ENCODE measurements at regions not wholly inside any gene's neighbourhood (a gene's known extent, or its start where the extent isn't known, plus 50 kb on each side); places are given as distances from the start of the nearest gene placed in this dataset.
A peak's percentile ranks its signal among the peaks of the same experiment; 100 is the strongest.
"Not testable (repeated sequence)": the region's sequence is repeated elsewhere in the genome, so short reads cannot be mapped to it uniquely, and the experiment has no call there.

DNA sequence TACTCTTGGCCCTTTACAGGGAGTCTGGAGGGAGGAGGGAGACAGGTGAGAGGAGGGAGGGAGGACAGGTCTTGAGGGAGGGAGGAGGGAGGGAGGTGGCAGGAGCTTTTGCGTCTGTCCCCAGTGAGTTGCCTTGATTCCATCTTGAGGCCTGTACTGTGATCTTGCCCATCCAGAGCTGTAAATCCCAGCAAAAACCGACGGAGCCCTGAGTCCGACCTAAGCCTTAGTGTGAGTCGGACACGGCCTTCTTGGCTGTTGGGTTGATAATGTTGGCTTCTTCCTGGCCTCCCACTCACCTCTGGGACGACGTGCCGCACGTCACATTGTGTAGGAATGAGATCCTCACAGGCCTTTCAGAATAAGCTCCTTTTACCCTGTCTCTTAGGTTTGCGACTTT, 72.5 kb downstream of the RGS12 start:
- DNase-seq, result no peak

DNA sequence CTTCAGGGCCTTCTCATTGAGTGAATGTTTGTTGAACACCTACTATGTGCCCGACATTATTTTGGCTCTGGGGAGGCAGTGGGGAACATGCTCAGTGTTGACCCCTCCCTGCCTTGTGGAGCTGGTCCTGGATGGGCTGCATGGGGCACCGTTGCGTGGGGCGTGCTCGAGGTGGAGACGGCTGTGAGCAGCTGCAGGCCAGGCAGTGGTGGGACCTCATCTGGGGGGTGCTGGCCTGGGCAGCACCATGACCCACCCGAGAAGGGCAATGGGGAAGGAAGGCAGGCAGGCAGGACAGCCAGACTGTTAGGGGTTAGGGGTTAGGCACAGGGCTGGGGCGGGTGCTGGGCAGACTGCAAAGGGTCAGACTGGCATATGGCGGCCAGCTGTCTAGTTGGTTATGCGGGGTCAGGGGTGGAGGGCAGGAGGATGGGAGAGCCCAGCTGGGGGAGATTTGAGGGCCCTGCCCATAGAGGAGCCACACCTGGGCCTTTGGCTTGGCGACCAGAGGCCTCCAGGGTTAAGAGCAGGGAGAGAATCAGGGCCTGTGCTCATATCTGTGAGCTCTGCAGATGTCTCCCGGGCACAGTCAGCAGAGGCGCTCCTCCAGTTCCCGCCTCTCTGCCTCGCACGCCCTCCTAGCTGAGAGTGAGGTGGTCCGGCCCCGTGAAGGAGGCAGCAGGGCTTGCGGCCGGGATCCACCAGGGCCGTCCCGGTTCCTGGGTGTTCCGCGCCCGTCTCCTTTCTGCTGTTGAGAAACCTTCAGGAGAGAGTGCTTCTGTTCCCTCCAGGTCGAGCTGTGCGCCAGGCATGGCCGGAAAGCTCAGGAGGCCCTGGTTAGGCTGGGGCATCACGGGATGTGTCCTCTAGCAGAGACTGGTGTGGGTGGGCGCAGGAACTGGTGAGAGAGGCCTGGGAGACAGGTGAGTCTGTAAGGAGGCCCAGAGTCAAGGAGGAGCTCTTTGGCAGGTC, 73.3 kb downstream of the RGS12 start:
- DNase-seq, result no peak

DNA sequence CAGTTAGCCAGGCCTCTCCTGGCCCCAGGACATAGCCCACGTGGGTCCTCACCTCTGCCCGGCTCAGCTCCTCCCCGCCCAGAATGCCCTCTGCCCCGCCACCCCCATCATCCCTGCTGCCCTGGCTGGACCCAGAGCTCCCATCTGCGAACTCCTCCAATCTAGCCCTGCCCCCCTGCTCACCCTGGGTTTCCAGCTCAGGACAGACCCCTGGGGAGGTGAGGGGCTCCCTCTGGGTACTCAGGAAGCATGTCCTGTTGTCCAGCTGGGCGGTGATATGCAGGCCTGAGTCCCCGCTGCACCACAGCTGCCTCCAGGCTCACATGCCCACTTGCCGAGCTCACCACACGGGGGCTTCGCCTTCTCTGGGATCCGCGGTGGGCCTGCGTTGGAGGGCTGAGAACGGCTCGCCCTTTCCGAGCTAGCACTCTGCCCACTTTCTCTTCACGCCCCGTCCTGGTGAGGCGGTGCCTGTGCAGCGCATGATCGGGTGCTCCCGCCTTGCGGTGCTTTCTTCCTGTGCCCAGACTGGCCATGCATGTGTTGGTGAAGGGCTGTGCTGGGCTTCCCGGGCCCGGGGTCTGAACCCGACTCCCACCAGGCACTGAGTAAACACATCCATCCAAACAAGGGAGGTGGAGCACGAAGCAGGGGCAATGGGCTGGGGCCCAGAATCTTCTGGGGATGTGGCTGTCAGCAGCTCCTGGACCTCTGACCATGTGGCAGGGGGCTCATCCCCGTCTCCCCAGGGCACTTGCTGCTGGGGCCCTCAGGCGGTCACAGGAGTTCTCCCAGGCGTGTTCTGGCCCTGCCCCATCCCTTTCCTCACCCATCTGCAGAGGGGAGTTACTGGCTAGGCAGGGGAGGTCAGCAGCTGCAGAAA, 74.3 kb downstream of the RGS12 start:
- DNase-seq, result no peak

DNA sequence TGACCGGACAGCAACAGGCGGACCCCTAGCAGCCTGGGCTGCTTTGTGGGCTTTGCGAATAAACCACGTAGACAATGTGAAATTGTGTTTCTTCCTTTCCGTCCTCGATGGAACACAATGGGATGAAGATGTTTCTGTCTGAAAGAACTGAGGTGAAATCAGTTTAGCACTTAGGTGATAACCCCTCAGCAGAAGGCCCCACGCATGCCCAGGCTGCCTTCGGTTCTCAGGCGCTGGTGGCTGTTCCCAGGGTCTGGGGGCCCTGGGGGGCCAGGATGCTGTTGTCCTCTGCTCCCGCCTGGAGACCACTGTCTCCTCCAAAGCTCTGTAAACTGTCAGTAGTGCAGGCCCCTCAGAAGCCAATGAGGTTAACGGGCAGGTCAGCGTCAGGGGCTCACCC, 73.9 kb upstream of the HGFAC start:
- DNase-seq, result no peak

DNA sequence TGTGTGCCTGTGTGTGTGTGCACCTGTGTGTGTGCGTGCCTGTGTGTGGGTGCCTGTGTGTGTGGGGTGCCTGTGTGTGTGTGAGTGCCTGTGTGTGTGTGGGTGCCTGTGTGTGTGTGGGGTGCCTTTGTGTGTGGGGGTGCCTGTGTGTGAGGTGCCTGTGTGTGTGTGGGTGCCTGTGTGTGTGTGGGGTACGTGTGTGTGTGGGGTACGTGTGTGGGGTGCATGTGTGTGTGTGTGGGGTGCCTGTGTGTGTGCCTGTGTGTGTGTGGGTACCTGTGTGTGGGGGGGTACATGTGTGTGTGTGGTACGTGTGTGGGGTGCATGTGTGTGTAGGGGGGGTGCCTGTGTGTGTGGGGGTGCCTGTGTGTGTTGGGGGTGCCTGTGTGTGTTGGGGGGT, 73.4 kb upstream of the HGFAC start:
- no peak for DNase-seq

DNA sequence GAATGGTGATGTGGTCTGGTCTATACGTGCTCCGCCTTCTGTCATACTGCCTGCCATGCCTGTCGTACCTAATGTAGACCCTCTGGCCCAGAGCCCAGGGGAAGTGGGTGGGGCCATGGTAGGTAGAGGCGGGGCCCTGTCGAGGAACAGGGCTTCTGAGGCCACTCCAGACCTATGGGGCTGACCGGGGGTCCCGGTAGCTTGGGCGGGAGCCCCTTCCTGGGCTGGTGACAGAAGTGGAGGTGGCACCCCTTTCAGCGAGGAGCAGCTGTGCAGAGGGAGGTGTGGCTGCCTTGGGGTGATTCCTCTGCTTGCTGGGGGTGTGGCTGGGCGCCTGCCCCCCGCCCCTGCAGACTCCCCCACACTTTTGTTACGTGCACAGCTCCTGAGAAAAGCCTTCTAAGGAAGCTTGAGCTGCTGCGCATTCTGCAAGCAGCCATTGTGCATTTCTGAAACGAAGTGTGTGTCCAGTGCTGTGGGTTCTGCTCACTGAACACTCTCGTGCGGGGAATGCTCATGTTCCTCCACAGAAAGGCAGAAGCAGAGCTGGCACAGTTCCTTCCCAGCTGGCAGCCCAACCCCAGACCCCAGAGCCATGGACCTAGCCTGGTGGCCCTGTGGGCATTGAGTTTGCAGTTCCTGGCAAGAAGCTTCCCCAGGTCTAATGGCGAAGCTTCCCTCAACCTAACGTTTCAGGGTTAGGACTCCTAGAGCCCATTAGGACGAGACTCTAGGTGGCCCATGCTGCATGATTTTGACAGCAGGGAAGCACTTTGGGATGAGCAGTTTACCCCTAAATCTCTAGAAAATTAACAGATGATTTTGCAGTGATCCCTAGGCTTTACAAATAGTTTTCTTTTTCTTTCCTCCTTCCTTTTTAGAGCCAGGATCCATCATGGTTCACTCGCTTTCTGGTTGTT, 72.7 kb upstream of the HGFAC start:
- DNase-seq, result no peak

DNA sequence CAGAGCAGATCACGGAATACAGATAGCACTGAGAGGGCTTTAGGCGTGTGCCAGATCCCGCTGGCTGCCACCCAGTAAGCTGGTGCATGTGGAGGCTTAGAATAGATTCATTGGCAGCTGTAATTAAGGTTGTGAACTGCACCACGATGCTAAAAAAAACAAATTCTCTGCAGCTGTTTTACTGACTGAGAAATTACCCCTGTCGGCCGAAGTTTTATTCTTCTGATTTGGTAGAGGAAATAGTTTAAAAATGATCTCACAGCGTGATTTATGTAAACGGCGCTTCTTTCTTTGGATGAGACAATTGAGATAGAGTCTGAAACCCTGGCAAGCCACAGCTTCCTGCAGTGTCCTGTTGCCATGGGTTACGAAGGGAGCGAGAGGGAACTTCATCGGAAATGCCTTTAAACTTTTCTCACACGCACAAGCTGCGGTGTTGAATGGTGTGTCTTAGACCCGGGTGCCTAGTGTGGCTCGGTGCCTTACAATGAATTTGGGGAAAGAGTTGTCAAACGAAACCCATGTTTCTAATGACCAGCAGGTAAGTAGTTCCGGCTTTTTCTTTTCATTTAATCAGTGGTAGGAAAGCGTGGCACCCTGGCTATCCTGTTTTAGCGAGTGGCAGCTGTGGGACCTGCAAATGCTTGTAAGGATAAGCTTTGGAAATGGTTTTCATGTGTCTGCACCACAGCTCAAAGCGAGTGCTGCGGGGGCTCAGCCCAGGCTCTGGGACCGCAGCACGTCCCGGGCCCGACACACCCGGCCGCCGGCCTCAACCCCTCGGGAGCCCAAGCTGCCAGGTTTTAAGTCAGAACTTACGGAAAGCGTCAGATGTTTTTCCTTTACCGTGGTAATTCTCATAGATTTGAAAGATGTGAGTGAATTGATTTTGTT, 71.7 kb upstream of the HGFAC start:
- DNase-seq, result peak; percentile 71

DNA sequence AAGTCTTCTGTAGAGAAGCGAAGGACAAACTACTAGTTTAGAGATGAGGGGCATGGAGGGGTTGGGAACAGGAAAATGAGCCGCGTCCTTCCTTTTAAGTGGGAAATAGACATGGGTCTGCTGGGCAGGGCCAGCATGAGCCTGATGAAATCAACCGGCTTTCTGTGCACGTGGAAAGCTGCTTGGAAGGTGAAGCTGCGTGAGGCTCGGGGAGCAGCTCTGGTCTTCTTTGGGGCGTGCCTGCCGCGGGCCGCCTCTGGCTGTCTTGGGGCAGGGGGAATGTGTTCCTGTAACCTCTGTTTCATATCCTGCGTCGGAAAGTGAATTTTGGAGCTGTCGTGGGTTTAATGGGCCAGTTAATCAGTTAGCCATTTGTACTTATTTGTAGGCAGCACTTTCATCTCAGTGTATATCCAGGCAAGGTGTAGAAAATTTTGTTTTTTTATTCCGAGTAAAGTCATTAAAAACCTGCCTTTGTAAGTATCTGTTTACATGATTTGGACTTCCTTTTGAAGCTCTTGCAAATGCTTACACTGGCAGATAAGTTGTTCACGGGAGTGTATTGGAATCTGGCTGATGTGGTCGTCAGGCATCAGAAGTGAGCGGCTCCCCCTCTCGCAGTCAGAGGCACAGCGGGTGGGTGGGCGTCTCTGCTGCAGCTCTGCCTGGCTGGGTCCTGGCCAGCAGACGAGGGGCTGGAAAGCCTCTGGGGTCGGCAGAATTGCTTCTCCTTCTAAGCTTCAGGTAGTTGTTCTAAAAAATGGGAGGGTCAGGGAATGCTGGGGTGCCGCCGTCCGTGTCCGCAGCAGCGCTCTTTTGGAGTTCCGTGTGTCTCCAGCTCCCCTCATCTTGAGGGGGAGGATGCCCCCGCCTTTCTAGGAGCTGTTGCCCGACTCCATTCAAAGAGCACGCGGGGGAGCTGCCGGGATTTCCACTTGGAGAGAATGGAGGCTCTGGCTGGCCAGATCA, 70.5 kb upstream of the HGFAC start:
- DNase-seq, result no peak

DNA sequence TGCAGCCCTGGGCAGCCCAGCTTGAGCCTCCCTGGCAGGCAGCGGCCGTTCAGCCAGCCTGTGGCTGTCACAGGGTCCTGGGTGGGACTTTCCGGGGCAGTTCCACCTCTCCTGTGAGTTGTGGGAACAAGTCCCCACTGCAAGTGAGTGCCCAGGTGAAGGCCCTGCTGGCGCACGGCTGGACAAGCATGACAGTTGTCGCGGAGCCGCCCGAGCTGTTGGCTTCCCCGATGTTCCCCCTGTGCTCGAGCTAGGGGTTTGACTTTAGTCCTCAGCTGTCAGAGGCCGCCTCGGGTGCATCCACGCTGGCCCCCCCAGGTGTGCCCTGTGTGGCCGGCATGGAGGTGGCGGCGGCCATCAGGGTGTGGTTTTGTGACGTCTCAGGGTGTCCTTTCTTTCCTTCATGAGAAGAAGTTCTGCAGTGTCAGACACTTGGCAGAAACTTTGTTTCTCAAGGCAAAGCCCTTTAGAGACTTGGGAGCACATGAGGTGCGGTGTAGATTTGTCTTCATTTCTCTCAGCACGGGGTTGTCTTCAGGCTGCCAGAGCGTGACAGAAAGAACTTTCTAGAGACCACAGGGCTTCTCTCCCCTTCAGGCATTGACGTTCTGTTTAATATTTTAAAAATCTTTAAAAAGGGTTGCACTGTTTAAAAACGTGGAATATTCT, 69.4 kb upstream of the HGFAC start:
- no peak for DNase-seq

DNA sequence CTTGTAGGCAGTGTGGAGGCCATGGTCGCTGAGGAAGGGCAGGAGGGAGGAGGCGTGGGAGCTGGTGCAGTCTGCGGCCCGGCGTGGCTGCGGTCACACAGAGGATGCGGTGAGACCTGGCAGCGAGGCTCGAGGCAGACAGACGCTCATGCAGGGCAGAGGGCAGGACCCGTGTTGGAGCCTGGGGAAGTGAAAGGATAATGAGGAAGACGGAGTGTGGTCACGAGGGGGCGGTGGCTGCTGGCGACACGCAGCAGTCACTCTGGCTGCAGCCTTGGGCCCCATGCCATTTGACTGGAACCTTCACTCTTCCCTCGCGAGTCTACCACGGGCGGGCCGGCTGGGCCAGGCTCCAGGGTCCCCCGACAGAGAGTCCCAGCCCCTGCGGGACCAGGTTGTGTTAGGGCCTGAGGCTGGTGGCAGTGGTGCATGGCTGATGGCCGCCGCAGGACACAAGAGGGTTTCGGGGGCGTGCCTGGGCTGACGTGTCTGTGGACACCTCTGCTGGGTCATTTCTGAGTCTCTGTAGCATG, 68.8 kb upstream of the HGFAC start:
- DNase-seq, result no peak

DNA sequence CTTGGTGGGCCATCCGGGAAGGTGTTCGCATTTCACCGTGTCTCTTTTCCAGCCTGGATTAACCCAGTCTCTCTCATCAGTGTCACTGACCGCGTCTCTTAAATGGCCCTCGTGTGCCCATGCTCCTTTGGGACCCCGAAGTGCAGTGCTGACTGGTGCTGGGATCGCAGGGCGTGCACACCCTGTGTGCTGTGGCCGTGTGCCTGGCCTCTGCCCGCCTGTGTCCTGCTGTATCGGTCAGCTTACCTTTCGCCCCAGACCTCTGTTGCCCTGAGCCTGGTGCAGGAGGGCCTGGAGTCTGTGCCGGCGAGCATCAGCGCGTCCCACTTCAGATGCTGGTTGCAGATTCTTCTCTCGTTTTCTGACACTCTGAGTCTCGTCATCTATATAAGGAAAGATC, 68.3 kb upstream of the HGFAC start:
- no peak for DNase-seq

DNA sequence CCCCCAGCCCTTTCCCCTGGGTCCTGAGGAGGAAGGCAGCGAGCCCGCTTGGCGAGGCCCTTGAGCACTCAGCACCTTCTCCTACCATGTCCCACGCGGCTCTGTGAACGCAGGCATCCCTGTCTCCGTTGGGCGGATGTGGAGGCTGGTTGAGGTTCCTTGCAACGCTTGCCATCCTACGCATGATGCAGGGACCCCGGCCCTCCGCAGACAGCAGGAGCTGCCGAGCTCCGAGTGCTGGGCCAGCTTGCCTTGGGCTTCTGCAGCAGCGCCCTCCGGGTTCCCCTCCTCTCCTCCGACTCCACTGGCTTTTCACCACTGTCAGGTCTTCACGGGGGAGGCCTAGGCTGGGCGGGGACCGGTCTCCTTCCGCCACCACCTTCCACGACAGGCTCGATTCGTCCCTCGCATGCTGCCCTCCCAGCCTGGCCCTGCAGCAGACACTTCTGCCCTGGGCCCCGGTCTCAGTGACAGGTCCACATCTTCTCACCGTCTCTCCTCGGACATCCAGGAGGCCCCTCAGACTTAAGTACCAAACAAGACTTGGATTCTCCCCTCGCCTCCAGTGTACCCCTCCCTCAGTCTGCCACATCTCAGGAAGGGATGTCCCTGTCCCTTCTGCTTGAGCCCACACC, 67.6 kb upstream of the HGFAC start:
- DNase-seq, result no peak

DNA sequence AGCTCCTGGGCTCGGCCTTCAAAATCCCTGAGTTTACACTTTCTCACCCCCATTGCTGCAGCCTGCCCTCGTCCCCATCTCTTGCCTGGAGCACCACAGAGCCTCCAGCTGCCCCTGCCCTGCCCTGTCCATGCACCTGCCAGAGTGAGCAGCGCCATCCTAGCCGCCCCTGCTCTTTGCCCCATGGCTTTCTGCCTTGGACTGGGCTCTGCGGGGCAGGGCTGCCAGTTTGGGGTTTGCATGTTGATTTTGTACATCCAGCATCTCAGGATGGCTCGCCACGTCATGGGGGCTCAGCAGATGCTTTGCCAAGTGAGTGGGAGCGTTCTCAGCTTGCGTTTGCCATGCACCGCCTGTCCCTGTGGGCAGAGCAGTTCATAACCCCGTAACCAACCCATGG, 67.1 kb upstream of the HGFAC start:
- DNase-seq, result no peak

DNA sequence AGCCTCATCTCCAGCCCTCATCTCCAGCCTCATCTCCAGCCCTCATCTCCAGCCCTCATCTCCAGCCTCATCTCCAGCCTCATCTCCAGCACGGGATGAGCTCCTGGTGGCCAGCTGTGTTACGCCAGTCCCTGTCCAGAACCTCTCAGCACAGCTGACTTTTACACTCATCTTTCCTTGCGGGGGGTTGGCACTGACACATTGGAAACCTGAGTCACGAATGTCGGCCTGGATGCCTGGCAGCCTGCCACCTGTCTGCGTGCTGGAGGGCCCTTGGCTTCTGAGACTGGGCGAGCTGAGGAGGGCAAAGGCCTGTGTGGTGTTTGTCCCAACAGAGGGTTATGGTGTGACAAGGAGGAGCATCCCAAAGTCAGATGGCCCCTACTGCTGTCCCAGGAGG, 66.1 kb upstream of the HGFAC start:
- DNase-seq, result no peak

DNA sequence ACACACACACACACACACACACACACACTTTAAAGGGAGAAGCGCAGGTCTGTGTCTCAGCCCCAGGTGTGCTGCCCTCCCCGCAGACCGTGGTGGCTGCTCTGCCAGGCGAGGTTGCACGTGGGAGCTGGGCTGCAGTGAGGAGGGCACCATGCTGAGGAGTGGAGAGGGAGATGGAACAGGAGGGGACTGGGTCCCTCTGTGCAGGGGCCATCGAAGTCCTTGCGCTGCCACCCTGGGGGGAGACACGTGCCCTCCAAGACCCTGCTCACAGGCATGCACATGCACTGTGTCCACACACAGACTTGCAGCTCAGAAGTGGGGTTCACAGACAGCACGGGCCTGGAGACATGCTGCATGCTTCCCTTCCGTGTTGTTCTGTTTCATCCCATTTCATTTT, 65.5 kb upstream of the HGFAC start:
- no peak for DNase-seq

DNA sequence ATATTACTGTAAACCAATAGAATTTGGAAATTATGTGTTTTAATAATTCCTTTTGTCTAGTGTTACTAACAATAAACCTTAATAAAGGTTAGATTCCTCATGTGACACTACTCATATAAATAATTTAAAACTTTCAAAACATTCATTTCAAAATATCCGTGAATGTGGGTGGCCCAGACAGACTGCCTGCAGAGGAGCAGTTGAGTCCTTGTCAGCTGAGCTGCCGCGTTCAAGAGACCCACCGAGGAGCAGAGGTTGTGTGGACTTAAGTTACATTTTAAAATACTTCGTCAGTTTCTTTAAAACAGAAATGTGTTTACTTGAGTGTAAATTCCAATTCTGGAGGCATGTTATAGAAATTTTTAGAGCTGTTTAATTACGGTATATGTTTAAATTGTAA, 64.2 kb upstream of the HGFAC start:
- DNase-seq, result no peak

DNA sequence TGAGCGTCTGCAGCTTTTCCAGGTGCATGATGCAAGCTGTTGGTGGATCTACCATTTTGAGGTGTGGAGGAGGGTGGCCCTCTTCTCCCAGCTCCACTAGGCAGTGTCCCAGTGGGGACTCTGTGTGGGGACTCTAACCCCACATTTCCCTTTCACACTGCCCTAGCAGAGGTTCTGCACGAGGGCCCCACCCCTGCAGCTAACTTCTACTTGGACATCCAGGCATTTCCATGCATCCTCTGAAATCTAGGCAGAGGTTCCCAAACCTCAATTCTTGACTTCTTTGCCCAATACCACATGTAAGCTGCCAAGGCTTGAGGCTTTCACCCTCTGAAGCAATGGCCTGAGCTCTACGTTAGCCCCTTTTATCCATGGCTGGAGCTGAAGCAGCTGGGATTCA, 61.4 kb upstream of the HGFAC start:
- DNase-seq, result not testable (repeated sequence)

DNA sequence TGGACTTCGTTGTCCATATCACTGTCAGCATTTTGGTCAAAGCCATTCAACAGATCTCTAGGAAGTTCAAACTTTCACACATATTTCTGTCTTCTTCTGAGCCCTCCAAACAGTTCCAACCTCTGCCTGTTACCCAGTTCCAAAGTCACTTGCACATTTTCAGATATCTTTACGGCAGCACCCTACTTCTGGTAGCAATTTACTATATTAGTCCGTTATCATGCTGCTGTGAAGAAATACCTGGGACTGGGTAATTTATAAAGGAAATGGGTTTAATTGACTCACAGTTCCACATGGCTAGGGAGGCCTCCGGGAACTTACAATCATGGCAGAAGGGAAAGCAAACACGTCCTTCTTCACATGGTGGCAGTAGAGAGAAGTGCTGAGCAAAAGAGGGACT, 60.6 kb upstream of the HGFAC start:
- DNase-seq, result not testable (repeated sequence)
